HL-60 (cell line): ENCODE measurements at regions not wholly inside any gene's neighbourhood (a gene's known extent, or its start where the extent isn't known, plus 50 kb on each side); places are given as distances from the start of the nearest gene placed in this dataset.

Experiments
- GABPA ChIP-seq: IDR thresholded peaks from 2 replicates; pipeline ENCODE4 v1.6.1; 2012; ENCODE audit warnings: low read depth
- POLR2AphosphoS5 ChIP-seq: IDR thresholded peaks from 2 replicates; pipeline ENCODE4 v1.6.1; 2012; ENCODE audit warnings: low read depth
- TF ChIP-seq, protein P1 (sequence below): IDR thresholded peaks from one replicate; pipeline ENCODE4 v1.5.1; 2011; ENCODE audit warnings: low read length, control low read depth, inconsistent platforms; ENCODE audit not compliant: insufficient read depth
- TF ChIP-seq, protein P2 (sequence below): IDR thresholded peaks from 2 replicates; pipeline ENCODE4 v1.6.1; 2012; ENCODE audit warnings: low read depth; ENCODE audit not compliant: insufficient replicate concordance

DNA sequence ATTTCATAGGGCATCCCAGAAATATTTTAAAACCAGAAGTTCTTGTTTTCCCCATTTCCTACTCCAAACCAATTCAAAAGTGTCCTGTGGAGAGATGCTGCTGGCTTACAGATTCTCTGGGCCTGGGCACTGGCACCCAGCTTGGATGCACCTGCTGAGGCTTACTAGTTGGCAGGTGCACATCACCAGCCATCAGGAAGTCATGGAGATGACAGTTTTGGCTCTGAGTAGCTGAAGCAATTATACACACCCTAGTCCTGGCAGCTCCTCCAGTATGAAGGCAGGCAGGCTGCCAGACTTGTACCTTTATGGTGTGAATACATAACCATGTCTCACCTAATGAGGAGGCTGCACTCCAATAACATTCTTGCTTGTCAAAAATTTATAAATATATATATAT, 276.6 kb upstream of the GHITM start:
- TF ChIP-seq, protein P1, sequence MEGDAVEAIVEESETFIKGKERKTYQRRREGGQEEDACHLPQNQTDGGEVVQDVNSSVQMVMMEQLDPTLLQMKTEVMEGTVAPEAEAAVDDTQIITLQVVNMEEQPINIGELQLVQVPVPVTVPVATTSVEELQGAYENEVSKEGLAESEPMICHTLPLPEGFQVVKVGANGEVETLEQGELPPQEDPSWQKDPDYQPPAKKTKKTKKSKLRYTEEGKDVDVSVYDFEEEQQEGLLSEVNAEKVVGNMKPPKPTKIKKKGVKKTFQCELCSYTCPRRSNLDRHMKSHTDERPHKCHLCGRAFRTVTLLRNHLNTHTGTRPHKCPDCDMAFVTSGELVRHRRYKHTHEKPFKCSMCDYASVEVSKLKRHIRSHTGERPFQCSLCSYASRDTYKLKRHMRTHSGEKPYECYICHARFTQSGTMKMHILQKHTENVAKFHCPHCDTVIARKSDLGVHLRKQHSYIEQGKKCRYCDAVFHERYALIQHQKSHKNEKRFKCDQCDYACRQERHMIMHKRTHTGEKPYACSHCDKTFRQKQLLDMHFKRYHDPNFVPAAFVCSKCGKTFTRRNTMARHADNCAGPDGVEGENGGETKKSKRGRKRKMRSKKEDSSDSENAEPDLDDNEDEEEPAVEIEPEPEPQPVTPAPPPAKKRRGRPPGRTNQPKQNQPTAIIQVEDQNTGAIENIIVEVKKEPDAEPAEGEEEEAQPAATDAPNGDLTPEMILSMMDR: no peak
- TF ChIP-seq GABPA: no peak
- no peak for TF ChIP-seq POLR2AphosphoS5
- TF ChIP-seq, protein P2, sequence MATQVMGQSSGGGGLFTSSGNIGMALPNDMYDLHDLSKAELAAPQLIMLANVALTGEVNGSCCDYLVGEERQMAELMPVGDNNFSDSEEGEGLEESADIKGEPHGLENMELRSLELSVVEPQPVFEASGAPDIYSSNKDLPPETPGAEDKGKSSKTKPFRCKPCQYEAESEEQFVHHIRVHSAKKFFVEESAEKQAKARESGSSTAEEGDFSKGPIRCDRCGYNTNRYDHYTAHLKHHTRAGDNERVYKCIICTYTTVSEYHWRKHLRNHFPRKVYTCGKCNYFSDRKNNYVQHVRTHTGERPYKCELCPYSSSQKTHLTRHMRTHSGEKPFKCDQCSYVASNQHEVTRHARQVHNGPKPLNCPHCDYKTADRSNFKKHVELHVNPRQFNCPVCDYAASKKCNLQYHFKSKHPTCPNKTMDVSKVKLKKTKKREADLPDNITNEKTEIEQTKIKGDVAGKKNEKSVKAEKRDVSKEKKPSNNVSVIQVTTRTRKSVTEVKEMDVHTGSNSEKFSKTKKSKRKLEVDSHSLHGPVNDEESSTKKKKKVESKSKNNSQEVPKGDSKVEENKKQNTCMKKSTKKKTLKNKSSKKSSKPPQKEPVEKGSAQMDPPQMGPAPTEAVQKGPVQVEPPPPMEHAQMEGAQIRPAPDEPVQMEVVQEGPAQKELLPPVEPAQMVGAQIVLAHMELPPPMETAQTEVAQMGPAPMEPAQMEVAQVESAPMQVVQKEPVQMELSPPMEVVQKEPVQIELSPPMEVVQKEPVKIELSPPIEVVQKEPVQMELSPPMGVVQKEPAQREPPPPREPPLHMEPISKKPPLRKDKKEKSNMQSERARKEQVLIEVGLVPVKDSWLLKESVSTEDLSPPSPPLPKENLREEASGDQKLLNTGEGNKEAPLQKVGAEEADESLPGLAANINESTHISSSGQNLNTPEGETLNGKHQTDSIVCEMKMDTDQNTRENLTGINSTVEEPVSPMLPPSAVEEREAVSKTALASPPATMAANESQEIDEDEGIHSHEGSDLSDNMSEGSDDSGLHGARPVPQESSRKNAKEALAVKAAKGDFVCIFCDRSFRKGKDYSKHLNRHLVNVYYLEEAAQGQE: no peak
